Urothelium cell line (cell line): ENCODE measurements at regions not wholly inside any gene's neighbourhood (a gene's known extent, or its start where the extent isn't known, plus 50 kb on each side); places are given as distances from the start of the nearest gene placed in this dataset.
"Not testable (repeated sequence)": the region's sequence is repeated elsewhere in the genome, so short reads cannot be mapped to it uniquely, and the experiment has no call there.

ENCODE experiments used
- DNase-seq: peaks from one replicate; pipeline ENCODE4 v3.0.0; 2011; ENCODE audit warnings: low spot score, mixed read lengths
- FAIRE-seq: peaks from 2 replicates; lab custom pipeline; 2011; peaks lifted over from hg19 to GRCh38; lab: Jason Lieb, UNC

DNA sequence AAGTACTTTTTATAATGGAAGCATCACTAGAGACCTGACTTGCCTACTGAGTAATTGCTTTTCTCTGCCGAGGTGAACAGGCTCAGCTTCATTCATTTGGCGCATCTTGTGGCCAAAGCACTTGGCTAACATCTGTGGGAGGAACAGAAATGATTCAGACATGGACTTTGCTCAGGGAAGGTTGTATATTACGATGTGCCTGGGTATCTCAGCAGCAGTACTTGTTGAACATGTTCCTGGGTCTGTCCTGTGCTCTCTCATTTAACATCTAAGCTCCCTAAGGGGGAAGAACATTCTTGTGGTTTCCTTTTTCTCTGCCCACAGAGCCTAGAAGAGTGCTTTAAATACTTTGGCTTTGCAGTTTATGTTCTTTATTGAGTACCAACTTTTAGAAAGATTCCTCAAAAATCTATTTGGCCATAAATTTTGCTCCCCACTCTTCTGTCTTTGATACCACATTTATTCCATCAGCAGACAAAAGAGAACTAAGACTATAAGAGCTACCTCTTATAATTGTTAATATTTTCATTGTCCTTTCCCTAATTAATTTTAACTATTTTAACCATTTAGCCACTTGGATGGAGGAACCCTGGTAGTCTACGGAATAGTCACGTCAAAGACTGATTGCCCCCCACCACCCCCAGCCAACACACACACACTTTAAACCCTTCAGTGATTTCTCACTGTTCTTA lies 101.2 kb upstream of the EGLN3 start:
- DNase-seq (peak; percentile 36), FAIRE-seq (no peak)

DNA sequence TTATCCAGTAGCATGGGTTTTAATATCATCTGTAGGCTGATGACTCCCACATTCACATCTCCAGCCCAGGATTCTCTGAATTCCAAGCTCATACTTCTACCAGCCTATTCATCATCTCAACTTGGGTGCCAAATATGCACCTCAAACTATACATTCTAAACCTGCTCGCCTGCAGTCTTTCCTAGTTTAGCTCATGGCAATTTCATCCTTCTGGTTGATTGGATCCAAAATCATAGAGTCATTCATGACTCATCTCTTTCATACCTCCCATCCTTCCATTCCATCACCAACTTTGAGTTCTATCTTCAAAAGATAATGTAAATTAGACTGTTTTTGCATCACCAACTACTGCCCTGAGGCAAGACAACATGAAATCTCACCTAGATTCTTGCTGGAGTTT lies 99.7 kb upstream of the EGLN3 start:
- no peak for DNase-seq
- no peak for FAIRE-seq

DNA sequence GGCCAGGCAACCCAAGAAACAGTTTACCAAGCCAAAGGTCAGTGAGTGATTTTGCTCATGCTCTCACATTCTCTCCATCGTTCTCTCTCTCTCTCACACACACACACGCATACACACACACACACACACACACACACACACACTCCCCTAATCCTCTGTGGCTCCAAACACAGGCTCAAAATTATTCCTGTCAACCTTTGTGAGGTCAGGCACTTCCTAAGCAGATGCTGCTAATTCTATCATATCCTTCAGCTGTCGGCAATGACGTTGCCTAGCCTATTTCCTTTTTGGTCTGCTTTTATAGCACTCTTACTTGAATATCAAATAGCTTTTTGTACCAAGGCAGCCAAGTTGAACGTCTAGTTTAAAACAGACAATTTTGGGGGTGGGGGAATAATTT lies 98.9 kb upstream of the EGLN3 start:
- no peak for DNase-seq
- FAIRE-seq = no peak

DNA sequence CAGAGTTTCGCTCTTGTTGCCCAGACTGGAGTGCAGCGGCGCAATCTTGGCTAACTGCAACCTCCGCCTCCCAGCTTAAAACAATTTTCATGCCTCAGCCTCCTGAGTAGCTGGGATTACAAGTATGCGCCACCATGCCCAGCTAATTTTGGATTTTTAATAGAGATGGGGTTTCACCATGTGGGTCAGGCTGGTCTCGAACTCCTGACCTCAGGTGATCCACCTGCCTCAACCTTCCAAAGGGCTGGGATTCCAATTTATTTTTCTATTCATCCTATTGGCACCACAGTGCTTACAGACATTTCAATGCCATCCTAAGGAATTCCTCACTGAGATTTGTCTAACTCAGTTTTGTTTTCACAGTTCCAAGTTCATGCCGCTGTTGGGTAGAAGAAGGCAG lies 98.3 kb upstream of the EGLN3 start:
- FAIRE-seq = not testable (repeated sequence)

DNA sequence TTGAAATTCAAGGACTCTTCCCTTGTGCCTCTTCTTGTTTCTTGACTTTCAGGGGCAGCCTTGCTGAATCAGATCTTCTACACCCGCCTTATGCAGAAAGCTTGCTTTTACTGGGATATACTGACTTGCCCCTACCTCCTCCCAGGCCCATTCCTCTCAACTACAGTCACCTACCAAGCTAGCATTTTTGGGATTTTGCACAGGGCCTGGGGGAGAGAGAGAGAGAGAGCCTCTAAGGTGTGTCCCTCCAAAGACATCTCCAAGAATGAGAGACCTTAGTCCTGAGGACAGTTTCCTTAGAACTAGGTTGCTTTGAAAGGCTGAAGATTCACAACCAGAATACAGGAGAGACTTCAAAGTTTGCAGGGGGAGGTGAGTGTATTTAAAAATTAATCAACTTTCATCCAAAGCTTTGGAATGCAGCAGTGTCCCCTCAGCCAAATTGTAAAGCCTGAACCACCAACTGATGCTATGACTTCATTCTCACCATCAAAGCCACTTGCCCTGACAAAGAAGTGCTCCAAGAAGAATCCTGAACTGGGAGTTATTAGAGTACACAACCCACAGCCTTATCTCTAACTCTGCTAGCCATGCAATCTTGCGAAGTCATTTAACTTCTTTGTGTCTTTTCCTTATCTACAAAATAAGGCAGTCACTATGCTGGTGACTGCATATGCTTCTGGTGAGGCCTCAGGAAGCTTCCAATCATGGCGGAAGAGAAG lies 96.1 kb upstream of the EGLN3 start:
- no peak for FAIRE-seq

More for the DNA sequence above, 98.3 kb upstream of the EGLN3 start:
- not testable (repeated sequence) for DNase-seq

DNA sequence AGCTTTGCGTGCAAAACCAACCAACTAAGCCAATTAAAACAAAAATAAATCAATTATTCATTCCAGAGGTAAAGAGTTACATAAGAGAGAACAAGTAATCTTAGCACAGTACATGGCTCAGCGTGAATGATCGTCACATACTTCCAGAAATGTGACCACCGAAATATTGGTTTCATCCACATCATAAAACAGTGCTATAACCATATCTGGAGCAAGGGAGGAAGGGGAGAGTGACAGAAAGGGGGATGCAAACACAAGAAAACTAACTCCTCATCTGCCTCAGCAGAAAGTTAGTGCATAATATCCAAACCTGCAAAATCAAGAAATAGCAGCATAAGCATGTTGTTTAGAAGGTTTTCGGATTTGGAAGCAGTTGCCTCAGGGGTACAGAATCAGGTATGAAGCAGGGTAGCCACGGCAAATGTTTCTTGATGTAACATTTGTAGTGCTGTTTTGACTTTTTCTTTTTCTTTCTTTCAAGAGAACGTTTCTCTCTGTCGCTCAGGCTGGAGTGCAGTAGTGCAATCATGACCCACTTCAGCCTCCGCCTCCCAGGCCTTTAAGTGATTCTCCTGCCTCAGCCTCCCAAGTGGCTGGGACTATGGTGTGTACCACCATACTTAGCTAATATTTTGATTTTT lies 93.9 kb upstream of the EGLN3 start:
- no peak for FAIRE-seq
- DNase-seq = no peak

More for the DNA sequence above, 96.1 kb upstream of the EGLN3 start:
- no peak for DNase-seq

DNA sequence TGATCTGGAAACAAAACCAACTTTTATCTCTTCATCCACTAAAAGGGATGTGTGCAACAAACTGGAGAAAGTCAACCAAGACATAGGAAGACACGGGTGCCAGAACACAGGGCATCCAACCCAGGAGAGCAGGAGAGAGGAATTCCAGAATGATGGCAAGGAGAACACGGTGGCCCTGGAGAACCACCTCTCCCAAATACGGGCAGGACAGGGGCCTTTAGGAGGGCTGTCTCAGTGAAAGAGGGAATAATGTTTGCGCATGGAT lies 93.4 kb upstream of the EGLN3 start:
- DNase-seq (no peak), FAIRE-seq (no peak)

DNA sequence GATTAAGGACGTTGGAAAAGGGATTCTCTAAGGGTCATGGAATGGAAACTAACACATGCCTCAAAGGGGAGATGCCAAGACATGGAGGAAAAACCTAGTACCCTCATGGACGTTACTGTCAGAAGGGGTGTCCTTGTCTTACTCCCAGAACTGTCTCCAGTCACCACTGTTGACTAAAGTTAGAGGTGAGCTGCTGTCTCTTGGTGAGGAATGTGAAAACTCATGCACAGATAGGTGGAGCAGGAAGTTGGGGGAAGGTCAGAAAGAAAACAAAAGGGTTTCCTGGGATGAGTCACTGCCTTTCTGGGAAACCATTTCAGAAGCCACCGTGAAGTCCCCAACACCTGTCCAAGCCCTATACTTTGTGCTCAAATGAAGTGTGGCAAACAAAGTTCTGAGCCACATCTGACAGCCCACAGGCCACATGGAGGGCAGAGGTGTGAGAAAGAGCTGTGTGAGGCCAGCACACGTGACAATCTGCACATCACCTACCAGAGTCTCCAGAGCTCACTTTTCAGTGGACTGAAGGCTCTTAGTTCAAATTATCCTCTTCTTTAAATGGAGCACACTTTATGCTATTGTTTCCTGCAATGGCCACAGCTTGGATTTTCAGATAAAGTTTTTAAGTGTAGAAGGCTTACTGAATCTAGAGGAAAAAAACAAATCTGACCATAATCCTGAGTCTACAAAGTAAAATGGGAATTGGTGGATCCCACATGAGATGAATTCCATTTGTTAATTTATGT lies 92.9 kb upstream of the EGLN3 start:
- DNase-seq (peak; percentile 88), FAIRE-seq (peak; percentile 55)

DNA sequence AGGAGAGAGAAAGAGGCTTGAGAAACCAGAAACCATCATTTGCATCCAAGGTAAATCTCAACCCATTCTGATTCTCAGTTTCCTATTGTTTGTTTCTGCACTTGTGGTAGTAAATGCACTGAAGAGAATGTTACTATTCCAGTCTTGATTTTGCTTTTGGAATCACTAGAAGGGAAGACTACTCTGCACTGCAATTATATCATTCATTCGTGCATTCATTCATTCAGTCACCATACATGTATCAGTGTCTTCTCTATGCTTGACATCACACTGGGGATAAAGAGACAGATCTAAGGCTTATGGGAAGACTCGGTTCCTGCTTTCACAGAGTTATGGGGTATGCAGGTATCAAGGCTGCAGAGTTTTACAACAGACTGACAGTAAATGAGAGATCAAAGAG lies 90.3 kb upstream of the EGLN3 start:
- FAIRE-seq = no peak

DNA sequence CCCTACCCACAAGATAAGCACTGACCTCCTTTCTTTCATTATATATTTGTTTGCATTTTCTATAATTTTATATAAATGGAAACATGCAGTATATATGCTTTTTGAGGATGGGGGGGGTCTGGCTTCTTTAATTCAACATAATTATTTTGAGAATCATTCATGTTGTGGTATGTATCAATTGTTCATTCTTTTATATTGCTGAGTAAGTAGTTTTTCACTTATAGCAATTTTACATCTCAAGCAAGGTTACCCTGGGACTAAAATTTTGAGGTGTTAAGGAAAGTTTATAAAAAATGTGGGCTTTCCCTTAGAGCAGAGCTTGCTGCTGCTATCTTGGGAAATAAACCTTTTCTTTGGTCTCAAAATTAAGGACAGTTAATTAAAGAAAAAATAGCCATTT lies 89.9 kb upstream of the EGLN3 start:
- FAIRE-seq = no peak

More for the DNA sequence above, 90.3 kb upstream of the EGLN3 start:
- DNase-seq = no peak

DNA sequence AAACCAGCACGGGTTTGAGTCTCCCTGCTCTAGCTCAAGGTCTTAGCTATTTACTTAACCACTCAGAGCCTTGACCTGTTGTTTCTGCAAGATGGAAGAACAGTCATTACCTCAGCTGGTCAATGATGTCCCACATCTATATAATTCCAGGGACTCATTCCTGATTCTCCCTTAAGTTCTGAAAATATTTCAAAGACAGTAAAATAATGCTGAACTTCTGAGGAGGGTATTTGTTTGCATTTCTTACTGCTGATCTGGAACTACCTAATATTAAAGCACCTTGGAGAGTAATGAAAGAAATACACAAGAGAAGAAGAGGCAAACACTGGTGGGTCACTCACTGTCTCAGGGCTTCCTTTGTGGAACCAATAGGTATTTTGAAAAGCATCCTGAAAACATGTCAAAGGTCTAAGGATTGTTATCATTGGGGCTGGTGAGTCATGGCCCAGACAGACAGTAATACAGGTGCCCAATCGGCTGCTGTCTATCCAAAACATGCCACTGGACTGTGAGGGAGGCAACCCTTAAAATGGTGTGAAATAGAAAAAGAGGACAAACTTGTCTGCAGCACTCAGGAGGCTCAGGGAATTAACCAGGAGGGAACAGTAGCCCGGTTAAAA lies 88.7 kb upstream of the EGLN3 start:
- FAIRE-seq (no peak), DNase-seq (no peak)

More for the DNA sequence above, 89.9 kb upstream of the EGLN3 start:
- DNase-seq = no peak

DNA sequence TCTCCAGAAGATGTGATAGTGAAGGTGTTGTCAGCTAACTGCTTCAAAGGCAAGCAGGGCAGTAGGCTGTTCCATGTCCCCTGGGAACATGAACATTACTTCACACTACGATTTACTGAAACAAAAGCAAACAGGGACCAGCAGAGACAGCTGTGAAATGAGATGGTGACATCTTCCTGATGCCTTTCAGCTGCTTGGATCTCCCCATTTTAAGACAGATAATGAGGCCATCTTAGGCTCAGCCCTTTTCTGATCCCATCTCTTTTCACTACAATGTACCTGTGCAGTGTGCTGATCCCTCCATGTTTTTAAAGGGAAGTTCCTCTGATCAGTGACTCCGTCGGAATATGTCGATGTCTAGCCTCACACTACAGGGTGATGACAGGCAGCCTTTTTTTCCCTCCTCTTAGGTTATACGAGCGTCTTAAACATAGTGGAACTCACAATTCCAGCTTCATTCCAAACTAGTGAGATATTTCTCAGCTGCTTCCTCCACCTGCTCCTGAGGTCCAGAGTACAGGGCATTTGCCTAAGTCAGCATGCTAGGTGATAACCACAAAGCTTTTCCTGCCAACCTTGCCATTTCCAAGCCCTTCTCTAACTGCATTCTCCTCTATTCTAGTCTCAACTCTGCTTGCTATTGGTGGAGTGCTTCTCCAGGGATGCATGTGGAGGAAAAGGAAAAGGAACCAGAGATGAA lies 87.6 kb upstream of the EGLN3 start:
- peak; percentile 47 for DNase-seq

DNA sequence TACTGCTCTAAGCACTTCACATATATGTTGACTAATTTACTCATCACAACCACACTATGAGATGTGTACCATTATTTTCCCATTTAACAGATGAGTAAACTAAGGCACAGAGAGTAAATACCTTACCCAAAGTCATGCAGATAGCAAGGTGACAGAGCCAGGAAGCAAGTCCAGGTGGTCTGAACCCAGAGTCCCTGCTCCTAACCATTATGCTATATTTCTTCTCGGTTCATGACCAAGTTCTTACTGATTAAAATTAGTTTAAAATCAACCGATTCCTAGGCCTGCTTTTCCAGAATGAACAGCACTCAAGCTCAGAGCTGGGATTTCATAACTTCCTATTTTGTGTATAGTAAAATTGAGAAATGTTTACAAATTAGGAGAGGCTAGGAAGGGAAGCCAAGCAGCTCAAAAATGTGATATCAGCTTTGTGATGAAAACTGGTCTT lies 85.5 kb upstream of the EGLN3 start:
- no peak for FAIRE-seq
- no peak for DNase-seq

More for the DNA sequence above, 87.6 kb upstream of the EGLN3 start:
- no peak for FAIRE-seq

DNA sequence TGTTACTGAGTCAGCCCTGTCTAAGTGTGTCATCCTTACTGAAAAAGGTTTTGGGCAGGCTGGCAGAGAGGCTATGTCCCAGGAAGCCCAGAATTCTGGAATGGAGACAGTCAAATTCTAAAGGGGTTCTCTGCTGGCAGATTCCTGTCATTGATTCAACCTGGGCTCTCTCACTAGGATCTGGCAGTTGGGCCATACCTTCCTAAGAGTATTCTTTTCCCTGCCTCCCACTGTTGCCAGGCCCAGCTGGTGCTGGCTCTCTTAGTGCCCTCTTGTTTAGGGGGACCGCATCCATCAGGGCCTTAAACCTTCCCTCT lies 85.0 kb upstream of the EGLN3 start:
- DNase-seq (no peak), FAIRE-seq (no peak)

DNA sequence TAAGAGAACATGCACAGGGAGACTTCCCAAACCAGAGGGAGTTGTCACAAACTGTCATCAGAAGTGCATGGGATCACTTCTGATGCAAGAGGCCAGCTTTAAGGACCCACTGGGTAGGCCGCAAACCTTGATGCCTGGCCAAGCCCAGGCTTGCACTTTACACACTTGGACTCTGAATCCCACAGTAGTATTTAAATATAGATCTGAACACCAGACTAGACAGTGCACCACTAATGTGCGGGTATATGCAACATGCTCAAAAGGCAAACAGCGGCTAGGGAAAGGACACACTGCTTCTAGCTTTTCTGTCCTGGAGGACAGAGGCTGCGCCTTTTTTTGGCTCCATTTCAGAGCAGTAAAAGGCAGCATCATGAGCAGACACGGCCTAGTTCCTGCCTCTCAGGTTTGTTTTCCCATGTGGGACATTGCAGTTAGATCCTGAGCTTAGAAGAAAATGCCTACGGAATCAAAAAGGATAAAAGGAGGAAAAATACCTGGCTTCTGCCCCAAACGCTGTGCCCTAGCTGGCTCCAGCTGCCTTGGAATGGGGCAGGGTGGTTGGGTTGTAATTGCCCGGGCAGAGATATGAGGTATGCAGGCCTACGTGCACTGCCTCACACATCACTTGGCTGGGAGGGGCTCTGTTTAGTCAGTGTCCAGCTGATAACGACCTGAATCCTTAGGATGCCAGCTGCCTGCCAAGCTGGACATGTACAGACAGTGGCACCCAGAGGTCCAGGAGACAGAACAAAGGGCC lies 84.5 kb upstream of the EGLN3 start:
- DNase-seq (peak; percentile 75), FAIRE-seq (no peak)

DNA sequence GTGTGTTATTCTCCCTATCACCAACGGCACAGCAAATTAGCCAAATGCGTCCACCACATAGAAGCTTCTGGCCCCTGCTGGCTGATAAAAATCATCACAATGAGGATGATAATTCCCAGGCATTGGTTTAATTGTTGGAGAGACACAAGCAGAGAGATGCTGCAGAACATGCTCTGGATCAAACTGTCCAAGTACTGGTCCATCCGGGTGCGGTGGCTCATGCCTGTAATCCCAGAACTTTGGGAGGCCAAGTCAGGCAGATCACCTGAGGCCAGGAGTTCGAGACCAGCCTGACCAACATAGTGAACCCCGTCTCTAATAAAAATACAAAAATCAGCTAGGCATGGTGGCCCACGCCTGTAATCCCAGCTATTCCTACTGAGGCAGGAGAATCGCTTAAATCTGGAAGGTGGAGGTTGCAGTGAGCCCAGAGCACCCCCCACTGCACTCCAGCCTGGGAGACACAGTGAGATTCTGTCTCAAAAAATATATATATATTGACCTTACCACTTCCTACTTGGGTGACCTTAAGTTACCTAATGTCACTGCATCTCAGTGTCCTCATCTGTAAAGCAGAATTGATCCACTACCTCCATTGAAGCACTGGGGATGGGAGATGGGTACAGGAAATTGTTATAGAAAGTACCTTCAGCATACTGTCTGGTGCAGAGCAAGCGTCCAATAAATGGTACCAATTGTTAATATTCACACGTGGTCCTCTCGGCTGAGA lies 83.7 kb upstream of the EGLN3 start:
- DNase-seq = no peak

DNA sequence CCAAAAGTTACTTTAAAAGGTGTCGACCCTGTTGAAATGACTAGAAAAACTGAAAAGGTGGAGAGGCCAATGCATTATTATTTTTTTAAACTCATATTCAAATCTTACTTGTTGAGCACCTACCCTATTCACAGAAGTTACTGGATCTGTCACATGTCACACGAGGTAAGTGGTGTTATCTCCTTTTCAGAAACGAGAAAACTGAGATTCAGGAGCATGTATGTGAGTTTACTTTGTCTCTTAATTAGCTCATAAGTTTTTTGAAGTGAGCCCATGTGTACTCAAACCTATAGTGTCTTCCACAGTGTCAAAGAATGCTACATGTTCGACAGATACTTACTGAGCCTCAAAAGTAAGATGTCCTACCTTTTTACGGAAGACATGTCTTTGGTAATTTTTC lies 81.8 kb upstream of the EGLN3 start:
- DNase-seq (no peak), FAIRE-seq (no peak)

More for the DNA sequence above, 83.7 kb upstream of the EGLN3 start:
- no peak for FAIRE-seq

DNA sequence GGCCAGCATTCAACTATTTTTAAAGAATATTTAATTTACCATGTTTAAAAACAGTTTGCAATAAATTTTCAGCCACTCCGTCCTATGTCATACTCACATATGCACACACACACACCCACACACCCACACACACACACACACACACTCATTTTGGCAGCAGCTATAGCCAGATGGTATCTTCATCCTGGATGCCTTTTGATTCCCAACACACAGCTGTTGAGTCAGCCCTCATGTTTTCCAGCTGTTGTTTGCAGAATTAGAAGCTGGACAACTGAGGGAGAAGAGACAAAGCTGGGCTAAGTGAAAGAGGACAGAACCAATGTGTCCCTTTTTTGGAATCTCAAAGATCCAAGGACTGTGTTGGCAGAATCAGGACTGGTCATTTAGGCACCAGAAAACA lies 80.0 kb upstream of the EGLN3 start:
- DNase-seq = no peak
- no peak for FAIRE-seq

DNA sequence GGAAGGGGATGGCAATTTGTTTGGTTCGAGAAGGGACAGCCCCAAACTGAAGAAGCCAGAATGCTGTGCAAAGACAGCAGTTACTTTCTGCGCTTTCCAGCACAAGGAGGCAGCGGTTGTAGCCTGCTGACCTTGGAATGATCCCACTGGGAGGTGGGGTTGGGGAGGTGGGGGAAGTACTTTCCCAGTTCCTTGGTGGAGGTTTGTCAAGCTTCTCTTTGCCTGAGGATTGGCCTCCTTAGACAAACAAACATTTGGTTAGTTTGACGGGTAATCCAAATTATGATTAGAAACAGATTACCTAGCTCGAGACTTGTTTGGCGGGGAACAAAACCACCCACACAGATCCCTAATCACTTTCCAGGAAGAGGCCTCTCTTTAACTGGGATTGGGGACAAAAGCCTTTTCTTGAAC lies 79.1 kb upstream of the EGLN3 start:
- DNase-seq = no peak
- FAIRE-seq = no peak
